HG02852 (cell line): ENCODE measurements at regions not wholly inside any gene's neighbourhood (a gene's known extent, or its start where the extent isn't known, plus 50 kb on each side); places are given as distances from the start of the nearest gene placed in this dataset.
A peak's percentile ranks its signal among the peaks of the same experiment; 100 is the strongest.
"Not testable (repeated sequence)": the region's sequence is repeated elsewhere in the genome, so short reads cannot be mapped to it uniquely, and the experiment has no call there.

ENCODE experiments used
- ATAC-seq: cut with Tn5 transposase; IDR thresholded peaks from one replicate; pipeline ENCODE4 v1.9.1; 2021; ENCODE audit warnings: mild to moderate bottlenecking, moderate library complexity; ENCODE audit not compliant: unreplicated experiment

DNA sequence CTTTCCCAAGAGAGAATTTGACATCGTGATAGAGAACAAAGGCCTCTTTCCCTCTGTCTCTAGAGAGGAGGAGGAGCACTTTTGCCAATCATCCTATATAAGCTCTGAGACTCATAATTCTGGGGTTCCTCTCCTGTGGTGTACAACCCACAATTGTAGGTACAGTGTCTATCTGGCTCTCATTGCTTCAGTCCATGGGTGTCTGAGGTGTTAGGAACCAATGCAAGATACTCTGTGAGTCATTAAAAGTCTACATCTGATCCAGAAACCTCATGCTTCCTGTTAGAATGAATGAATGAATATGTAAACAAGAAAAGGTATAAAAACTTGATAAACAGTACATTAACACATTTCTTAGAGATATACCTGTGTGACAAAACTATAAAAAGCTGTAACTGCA lies 356.7 kb downstream of the QKI start:
- ATAC-seq: no peak

DNA sequence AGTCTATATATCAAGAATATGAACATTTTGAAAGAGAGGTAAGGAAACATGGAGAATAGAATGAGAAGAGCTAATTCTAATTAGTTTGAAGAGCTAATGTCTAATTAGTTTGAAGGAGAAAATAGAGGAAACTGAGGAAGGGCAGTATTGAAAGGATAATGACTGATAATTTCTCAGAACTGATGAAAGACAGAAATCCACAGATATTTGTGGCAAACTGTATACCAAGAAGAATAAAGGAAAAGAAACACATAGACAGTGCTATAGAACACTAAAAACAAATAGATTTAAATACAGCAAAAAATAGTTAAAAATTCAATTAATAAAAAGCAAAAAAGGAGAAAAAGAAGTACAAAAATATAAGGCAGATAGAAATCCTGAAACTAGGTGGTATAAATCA lies 354.4 kb downstream of the QKI start:
- ATAC-seq: no peak

DNA sequence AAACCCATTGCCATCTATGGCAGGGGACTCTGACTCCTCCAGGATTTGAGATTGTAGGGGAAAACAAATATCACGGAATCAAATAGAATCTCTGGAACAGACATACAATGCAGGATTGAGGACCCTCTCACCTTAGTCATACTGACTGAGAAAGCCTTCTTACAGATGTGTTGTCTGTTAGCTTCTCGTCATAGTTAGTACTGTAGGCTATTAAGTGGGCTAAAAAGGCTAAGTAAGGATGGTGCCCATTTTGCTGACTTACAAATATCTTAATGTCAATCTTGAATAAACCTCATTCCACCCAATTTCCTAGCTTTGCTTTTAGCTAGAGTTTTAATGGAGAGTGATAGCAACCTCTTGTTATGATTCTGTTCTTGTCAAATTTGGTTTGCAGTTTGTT lies 352.4 kb downstream of the QKI start:
- no peak for ATAC-seq

DNA sequence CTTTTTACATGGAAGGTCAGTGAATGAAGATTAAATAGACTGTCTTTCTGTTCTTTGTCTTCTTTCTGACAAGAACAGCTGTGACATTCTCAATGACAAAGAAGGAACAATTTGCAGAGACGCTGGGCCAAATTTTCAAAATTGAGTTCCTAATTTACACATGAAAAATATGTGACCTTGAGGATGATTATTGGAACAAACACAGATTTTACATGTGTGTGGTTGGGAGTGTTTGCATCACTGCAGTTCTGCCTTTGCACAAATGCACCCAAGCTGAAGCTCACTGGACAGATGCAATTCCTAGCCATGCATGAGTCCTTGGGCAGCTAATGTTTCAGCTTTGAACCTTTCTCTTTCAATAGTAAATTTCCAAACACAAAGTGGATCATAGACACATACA lies 350.8 kb downstream of the QKI start:
- no peak for ATAC-seq

DNA sequence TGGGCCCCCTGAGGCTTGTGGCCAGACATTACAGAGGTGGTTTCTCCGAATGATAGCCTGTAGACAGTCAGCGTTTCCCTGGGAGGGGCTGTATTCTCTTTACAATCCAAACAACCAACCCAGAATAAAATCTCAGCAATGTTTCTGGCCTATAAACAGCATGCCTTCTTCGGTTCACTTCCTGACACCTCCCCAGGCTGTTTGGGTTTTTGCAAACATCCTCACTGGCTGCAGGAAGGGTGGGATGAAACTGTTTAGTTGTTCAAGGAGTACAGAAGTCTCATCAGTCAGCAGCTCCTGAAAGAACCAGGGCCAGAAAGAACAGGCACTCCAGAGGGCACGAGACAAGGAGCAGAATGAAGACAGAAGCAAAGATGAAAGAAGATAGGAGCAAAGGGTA lies 350.0 kb downstream of the QKI start:
- ATAC-seq: no peak

DNA sequence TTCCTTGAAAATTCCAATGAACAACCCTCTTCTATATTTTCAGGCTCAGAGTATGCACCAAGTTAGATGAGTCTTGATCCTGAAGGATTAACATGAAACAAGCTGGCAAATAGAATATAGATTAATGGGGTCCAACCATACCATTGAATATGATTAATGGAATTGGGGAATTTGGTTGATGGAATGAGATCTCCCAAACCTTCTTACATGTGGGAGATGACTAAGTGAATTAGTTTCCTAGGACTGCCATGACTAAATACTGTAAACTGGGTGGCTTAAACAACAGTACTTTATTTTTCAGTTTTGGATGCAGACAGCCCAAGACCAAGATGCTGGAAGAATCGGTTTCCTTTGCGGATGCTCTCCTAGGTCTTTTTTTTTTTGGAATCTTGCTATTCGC lies 347.0 kb downstream of the QKI start:
- no peak for ATAC-seq

DNA sequence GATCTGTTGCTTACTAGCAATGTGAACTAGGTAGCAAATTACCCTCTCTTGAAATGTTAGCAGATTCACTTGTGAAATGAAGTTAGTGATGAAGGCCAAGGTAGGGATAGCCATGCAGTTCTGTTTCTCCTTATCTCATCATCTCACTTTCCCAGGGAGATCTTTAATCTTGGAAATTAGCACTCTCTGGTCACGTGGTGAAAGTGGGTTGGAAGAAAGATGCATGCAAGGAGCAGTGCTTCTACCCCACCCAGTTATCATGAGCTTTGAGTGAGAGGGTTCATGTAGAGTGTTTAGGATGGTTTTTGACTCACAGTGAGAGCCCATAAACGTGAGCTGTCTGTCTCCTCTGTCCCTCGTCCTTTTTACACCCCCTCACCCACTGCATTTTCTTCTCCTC lies 346.3 kb downstream of the QKI start:
- ATAC-seq: no peak

DNA sequence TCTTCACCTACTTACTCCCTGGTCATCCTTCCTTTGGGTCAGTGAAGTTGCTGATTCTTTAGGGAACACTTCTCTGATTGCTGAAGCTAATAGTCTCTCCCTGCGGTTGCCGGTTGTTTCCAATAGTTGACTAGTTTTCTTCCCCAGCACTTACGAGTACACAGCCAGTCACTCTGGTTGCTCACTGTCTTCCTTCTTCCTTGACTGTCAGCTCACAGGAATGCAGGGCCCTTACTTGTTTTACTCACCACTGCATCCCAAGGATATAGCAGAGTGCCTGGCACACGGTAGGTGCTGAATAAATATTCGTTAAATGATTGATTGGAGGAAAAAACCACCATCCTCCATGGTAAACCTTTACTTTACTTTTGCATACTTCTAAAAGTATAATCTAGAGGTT lies 345.0 kb downstream of the QKI start:
- no peak for ATAC-seq

DNA sequence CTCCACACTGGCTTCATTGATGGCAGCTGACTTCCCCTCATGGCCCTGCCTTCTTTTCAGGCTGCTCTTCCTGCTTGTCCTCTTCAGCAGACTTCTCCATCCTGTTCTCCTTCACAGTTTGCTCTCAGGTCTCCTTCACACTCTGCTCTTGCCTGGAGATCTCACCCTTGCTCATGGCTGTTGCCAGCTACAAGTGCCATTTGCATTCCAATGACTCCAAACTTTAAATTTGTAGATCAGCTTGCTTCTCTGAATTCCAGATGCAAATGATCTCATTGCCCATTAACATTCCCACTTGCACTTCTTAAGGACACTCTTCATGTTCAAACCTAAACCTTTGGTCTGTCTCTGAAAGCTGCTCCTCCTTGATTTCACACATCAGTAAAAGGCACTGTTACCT lies 343.0 kb downstream of the QKI start:
- ATAC-seq: no peak

DNA sequence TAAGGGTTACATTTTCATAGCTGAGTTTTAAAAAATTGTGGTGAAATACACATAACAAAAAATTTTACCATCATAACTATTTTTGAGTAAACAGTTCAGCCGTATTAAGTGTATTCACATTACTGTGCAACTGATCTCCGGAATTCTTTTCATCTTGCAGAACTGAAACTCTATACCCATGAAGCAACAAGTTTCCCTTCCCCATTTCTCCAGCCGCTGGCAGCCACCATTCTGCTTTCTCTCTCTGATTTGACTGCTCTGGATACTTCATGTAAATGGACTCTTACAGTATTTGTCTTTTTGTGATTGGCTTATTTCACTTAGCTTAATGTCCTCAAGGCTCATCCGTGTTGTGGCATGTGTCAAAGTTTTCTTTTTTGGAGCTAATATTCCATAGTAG lies 341.6 kb downstream of the QKI start:
- ATAC-seq: peak; percentile 100

DNA sequence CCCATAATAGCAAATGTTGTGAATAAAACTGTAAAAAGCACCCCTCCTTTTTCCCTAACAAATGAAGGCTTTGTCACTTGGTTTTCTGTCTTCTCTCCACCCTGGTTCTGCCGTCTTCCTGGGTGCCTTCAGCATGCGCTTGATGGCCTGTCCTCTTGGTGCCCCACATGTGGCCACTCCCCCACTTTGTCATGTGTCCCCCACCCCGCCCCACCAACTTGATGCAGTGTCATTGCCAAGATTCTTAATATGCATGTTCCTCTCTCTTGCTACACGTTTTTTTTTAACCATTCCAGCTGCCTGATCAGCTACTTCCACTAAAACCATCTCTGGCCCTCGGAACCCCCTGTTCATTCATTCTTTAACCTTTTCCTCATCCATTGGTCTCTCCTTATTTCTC lies 340.3 kb downstream of the QKI start:
- no peak for ATAC-seq

DNA sequence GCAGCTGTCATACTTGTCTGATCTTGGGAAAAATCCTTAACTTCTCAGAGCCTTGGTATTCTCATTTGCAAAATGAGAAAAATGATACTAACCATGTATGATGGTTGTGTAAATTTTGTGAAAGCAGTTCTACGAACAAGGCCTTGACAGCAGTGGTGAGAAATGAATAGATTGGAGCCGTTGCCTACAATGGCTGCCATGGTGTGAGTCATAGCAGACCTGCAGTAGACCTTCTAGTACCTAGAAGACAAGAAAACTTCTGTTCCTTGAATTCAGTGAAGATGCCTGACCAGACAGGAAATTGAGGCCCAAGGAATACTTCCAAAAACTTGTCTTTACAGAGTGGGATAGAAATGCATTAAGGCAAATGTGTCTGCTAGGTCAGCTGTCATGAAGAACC lies 338.9 kb downstream of the QKI start:
- ATAC-seq: no peak

DNA sequence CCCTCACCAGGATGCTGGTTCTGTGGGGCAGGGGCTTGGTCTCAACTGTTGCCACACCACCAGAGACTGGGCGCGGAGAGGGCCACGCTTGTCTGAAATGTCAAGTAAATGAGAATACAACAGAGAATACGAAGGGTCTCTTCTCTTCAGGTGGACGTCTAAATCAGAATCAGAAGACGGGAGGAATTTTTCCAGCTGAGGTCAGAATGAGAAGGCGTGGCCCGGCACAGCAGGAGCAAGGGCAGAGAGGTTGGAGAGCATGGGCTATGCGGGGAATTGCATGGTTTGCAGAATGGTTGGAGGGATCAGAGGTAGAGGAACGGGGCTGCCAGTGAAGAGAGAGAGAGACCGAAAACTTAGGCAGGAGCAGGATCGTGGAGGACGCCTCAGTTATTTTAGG lies 337.9 kb downstream of the QKI start:
- ATAC-seq: no peak

DNA sequence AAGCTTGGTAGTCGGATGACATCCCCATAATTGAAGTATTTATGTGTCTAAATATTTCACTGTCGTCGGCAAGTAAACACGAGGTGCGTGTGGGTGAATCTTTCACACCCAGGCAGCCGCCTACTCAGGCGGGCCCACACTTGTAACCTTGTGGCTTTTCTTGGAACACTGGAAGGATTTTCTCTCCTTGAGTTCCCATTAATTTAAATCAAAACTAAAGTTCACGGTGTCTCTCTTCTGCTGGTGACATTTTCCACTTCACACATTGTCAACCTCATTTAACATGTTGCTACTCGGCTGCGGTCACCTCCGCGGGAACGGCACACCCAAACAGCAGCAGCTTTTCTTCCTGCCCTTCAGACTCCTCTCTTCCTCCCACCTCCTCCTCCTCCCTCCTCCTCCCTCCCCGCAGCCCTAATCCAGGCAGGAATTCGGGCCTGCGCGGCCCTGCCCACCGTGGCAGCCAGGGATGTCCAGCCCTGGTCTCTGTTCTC lies 336.6 kb downstream of the QKI start:
- no peak for ATAC-seq

DNA sequence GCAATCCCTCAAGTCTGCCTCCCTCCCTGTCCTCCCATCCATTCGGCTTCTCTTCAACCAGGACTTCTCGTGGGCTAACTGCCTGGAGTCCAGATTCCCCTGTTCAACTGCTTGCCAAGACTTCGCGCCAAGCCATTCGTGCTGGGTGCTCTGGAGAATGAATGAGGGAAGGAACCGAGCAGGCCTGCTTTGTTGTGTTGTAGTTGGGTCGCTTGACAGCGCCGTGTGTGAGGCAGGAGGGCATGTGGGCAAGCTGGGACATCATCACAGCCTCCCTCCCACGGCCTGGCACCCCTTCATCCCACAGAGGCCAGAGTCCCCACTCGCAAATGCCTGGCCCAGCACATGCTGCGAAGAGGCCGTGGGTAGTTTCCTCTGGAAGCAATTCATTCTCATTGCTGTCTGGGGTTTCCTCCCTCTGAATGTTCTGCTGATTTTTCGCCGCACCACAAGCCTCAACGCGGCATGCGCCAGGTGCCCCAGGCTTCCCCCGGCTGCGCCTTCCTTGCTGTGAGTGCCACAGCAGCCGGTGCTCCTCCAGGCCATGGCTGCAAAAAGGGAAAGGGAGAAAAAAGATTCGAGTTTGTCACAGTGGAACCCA lies 336.0 kb downstream of the QKI start:
- no peak for ATAC-seq

DNA sequence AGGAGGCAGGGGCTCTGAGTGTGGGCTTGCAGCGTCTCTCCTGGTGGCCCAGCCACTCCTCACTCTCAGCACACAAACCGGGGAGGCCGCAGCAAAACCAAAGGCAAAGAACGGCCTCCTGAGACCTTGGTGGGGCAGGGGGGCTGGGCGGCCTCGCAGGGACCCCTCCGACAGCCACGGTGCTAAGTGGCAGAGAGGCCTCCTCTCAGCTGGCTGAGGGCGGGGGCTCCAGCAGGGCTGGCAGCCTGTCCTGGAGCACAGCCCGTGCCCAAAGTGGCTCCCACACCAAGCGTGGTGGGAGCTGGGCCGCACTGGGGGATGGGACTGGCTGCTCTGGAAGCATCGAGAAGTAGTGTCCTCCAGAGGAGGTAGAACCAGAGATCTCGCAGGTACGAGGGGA lies 334.4 kb downstream of the QKI start:
- no peak for ATAC-seq

DNA sequence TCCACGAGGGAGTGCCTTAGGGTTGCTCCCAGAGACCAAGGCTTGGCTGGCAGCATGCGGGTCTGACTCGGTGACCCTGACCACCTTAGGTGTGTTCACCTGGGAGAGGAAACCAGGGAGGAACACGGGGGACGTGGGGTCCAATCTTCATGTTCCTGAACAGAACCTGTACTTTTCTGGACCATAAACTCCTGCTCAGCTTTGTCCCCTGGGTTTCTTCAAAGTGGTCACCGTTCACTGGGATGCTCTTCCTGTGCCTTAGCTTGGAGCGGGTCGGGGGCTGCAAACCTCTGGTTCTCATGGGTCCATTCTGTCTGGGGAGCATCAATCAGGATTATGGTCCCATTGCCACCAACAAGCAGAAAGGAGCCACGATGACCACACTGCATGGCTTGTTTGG lies 333.5 kb downstream of the QKI start:
- ATAC-seq: no peak

DNA sequence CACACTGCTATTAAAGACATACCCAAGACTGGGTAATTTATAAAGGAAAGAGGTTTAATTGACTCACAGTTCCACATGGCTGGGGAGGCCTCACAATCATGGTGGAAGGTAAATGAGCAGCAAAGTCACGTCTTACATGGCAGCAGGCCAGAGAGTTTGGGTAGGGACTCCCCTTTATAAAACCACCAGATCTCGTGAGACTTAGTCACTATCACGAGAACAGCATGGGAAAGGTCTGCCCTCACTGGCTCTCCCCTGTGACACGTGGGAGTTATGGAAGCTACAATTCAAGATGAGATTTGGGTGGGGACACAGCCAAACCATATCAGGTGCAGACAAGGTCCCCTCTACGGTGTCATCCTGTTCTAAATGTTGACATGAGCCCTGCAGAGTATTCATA lies 332.5 kb downstream of the QKI start:
- not testable (repeated sequence) for ATAC-seq

DNA sequence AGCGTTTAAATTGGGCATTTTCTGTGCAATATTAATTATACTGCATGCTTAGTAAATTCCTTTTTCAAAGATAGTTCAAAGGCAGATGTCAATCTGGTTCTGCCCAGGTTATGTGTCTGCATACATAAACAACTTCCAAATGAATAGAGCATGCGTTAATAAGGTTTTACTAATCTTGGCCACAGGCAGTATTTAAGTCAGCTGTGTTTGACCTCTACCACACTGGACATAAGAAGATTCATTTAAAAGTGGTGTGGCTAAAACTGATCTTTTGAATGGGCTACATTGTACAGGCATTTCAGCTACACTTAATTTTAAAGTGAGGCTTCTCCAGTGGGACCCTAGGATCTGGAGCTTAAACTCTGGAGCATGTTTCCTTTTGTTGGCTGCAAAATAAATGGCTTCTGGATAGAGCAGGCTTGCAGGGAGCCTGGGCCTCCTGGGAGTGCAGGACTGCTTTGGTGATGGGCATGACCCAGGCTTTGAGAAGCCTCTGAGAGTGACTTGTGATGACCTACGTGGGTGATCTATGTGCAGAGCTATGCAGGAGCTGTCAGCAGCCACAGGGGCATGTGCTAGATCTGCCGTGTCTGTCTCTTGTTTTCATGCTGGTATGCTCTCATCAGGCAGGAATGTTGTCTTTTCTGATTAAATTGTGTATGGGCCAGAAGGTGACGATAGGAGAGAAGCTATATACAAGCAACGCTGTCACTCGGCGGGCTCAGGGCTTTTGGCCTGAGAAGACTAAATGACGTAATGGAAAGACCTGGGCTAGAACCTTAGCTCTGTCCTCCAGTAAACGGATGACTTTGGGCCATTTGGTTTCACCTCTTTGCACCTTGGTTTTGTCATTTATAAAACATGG lies 331.2 kb downstream of the QKI start:
- no peak for ATAC-seq

DNA sequence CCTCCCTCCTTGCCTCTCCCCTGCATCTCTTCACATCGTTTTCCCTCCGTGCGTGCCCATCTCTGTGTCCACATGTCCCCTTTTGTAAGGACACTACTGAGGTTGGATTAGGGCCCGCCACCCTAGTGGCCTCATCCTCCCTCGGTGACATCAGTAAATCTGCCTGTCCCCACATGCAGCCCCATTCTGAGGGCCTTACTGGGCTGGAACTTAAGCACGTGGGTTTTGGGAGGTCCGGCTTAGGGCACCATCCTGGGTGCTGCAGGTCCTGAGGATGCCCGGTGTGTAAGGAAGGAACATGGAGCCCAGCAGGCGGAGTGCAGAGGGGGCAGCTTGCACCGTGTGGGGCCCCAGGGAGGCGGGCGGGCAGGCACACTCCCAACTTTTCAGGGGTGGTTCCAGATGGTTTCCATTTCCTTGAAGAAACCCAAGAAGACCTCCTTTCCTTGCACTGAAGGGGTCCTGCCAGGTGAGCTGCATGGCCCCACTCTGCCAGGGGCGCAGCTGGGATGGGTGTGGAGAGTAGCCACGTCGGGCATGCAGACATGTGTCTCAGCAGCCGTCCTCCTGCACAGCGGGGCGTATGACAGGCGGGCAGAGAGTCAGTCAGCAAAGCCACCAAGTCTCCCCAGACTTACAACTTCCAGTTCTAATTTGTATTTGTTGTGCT lies 329.9 kb downstream of the QKI start:
- ATAC-seq: no peak

DNA sequence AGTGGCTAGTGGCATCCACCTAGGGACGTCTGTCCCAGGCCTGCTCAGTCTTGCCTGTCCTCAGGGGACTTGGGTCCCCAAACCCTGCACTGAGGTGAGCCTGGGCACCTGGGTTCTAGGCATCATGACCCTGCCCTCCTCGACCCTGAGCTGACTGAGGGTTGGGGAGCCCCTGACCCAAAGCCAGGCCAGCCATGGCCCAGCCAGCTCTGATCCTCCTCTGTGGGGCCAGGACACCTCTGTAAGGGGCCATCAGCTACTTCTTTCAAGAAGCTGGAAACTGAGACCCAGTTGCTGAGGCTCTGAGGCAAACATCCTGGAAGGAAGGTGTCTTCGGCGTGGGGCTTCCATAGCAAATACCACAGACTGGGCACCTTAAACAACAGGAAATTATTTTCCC lies 329.3 kb downstream of the QKI start:
- no peak for ATAC-seq

DNA sequence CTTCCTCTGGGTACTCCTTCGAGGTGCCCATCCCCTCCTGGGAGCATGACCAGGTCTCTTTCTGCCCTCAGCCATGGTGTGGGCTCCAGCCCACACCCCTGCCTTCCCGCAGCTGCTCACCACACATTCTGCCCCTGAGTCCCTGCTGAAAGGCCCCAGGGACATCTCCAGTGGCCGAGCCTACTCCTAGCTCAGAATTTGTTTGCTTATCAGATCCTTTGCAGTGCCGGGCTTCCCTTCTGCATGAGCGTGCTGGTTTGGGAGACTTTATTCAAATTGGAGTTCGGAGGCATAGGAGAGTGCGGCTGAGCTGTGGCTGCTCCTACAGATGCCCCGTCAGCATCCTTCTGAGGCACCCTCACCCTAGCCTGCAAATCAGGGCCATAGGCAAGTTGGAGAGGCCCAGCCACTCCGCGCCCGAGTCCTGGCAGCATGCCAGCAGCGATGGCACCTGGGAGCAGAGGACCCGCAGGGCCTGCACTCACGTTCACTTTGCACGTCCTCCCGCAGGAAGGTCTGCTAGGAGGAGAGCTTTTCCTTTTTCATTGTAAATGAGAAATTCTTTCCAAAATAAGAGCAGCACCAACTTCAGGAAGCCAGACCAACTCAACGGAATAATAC lies 327.3 kb downstream of the QKI start:
- no peak for ATAC-seq
